HG02759 (cell line): ENCODE measurements at regions not wholly inside any gene's neighbourhood (a gene's known extent, or its start where the extent isn't known, plus 50 kb on each side); places are given as distances from the start of the nearest gene placed in this dataset.
"Not testable (repeated sequence)": the region's sequence is repeated elsewhere in the genome, so short reads cannot be mapped to it uniquely, and the experiment has no call there.

Experiments
- ATAC-seq: cut with Tn5 transposase; IDR thresholded peaks from one replicate; pipeline ENCODE4 v1.9.1; 2021; ENCODE audit warnings: mild to moderate bottlenecking, moderate library complexity; ENCODE audit not compliant: unreplicated experiment

GRCh38 chr16:29138698-29139097 is 153.8 kb downstream of the LAT start:
- not testable (repeated sequence) for ATAC-seq

GRCh38 chr16:29137894-29138662 is 153.2 kb downstream of the LAT start:
- not testable (repeated sequence) for ATAC-seq

- not testable (repeated sequence) for ATAC-seq
Measured at GRCh38 chr16:29137461-29137860, 152.6 kb downstream of the LAT start.

- ATAC-seq, result not testable (repeated sequence)
Measured at GRCh38 chr16:29136916-29137315, 152.1 kb downstream of the LAT start.

GRCh38 chr16:29136046-29136696 is 151.3 kb downstream of the LAT start:
- ATAC-seq, result not testable (repeated sequence)

GRCh38 chr16:29135098-29135497 is 150.2 kb downstream of the LAT start:
- ATAC-seq, result not testable (repeated sequence)

- not testable (repeated sequence) for ATAC-seq
Measured at GRCh38 chr16:29133681-29134430, 149.0 kb downstream of the LAT start.

GRCh38 chr16:29132869-29133268 is 148.0 kb downstream of the LAT start:
- ATAC-seq, result not testable (repeated sequence)

- ATAC-seq, result not testable (repeated sequence)
Measured at GRCh38 chr16:29132444-29132843, 147.6 kb downstream of the LAT start.

- ATAC-seq, result not testable (repeated sequence)
Measured at GRCh38 chr16:29130901-29131851, 146.3 kb downstream of the LAT start.

GRCh38 chr16:29130131-29130711 is 145.4 kb downstream of the LAT start:
- ATAC-seq, result not testable (repeated sequence)

GRCh38 chr16:29129458-29130038 is 144.7 kb downstream of the LAT start:
- ATAC-seq, result not testable (repeated sequence)

- ATAC-seq, result not testable (repeated sequence)
Measured at GRCh38 chr16:29128732-29129457, 144.0 kb downstream of the LAT start.

GRCh38 chr16:29127806-29128420 is 143.1 kb downstream of the LAT start:
- ATAC-seq, result not testable (repeated sequence)

- ATAC-seq, result no peak
Measured at GRCh38 chr16:29126616-29127015, 141.8 kb downstream of the LAT start.

GRCh38 chr16:29126057-29126494 is 141.2 kb downstream of the LAT start:
- no peak for ATAC-seq

GRCh38 chr16:29124828-29125227 is 140.0 kb downstream of the LAT start:
- ATAC-seq, result no peak

- not testable (repeated sequence) for ATAC-seq
Measured at GRCh38 chr16:29124162-29124561, 139.3 kb downstream of the LAT start.
